Adrenal gland (tissue), 5 donors: ENCODE measurements at regions not wholly inside any gene's neighbourhood (a gene's known extent, or its start where the extent isn't known, plus 50 kb on each side); places are given as distances from the start of the nearest gene placed in this dataset.

Experiments used
- CTCF ChIP-seq, 6 experiments: fragments of 450-650 bp in 4 of 6; fragments of 200-600 bp in 2 of 6; sonication (generic) in 1 of 6; IDR thresholded peaks; 1 replicate in 5 of 6; 2 replicates in 1 of 6; pipeline versions ENCODE4 v1.5.1 to v1.8.0; 2016 to 2021; ENCODE audit warnings: antibody characterized with exemption in 6 of 6, mild to moderate bottlenecking in 2 of 6, moderate library complexity in 1 of 6
- POLR2A ChIP-seq, 2 donors: fragments of 450-650 bp; IDR thresholded peaks; one replicate each; pipeline ENCODE4 v1.6.1; 2017; ENCODE audit warnings: antibody characterized with exemption in 2 of 2, mild to moderate bottlenecking in 2 of 2, moderate library complexity in 1 of 2
- donor health status: DM: no; HTN: no; CAD: no.

- TF ChIP-seq CTCF (IDR thresholded peaks at IDR 0.05) (no peak), POLR2A (IDR thresholded peaks at IDR 0.05) (no peak)
Observed at GRCh38 chr10:25753776-25754175, 180.3 kb upstream of the MYO3A start.
